GM21717 (cell line): ENCODE measurements at regions not wholly inside any gene's neighbourhood (a gene's known extent, or its start where the extent isn't known, plus 50 kb on each side); places are given as distances from the start of the nearest gene placed in this dataset.
"Not testable (repeated sequence)": the region's sequence is repeated elsewhere in the genome, so short reads cannot be mapped to it uniquely, and the experiment has no call there.

Experiments used
- ATAC-seq: cut with Tn5 transposase; IDR thresholded peaks from one replicate; pipeline ENCODE4 v1.9.1; 2021; ENCODE audit warnings: mild to moderate bottlenecking, moderate library complexity; ENCODE audit not compliant: unreplicated experiment

DNA sequence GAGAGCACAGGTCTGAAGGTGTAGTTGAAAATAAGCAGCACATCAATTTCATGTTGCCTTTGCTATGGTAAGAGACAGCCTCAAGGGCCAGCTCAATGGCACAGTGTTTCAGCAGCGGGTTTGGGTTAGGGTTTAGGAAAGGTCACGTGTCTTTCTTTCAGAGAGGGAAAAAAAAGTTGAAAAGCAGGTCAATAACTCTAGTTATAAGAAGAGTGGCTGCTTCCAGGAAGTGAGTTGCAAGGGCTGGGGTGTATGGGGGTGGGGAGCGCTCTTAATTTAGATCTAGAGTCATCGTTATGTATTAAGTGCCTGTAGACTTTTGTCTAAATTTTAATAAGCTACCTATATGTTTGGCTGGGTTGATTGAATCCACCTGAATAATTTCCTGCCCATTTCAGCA, 118.5 kb upstream of the SPAG17 start:
- ATAC-seq: no peak

GRCh38 chr1:118303064-118303463, 118.0 kb upstream of the SPAG17 start:
- ATAC-seq: no peak

- ATAC-seq: no peak
Measured at GRCh38 chr1:118302145-118302544, 117.1 kb upstream of the SPAG17 start.

DNA sequence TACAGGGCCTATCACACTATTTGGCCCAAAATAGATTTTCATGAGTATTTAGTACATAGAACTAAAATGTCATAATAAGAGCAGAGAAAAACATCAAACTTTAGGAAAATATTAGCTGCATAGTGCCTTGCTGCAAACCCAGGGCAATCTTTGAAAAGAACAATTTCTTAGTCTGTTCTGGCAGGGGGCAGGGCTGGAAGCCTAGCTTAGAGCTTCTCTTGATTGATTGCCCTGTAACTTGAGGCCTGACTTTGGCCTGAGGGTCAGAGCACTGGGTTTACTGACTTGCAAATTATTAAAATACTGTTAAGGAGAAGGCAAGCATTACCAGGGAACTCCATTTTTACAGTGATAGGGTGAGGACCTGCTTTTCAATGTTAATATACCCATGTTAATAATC, 115.8 kb upstream of the SPAG17 start:
- no peak for ATAC-seq

GRCh38 chr1:118298397-118298796, 113.4 kb upstream of the SPAG17 start:
- ATAC-seq: no peak

- ATAC-seq: no peak
Measured at GRCh38 chr1:118297521-118297920, 112.5 kb upstream of the SPAG17 start.

- ATAC-seq: no peak
Measured at GRCh38 chr1:118294875-118295642, 110.0 kb upstream of the SPAG17 start.

- ATAC-seq: no peak
Measured at GRCh38 chr1:118291661-118292060, 106.6 kb upstream of the SPAG17 start.

DNA sequence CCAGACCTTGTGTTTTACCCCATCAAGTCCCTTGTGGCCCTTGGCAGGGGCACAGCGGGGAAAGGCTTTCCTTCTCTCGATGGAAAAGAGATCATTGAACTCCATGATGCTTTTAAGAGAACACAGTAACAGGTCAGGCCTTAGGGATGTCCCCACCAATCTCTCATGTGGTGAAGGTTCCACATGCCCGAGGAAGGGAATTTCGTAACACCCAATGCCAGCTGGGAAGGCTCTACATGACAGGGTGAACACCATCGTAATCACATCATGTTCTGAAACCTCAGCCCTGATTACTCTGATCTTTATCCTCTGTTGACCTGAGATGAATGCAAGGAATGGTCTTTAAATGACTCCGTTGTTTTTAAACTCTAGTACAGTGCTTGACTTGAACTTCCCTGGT, 105.5 kb upstream of the SPAG17 start:
- ATAC-seq: no peak

- ATAC-seq: no peak
Measured at GRCh38 chr1:118290046-118290445, 105.0 kb upstream of the SPAG17 start.

GRCh38 chr1:118280656-118281055, 95.6 kb upstream of the SPAG17 start:
- ATAC-seq: not testable (repeated sequence)

DNA sequence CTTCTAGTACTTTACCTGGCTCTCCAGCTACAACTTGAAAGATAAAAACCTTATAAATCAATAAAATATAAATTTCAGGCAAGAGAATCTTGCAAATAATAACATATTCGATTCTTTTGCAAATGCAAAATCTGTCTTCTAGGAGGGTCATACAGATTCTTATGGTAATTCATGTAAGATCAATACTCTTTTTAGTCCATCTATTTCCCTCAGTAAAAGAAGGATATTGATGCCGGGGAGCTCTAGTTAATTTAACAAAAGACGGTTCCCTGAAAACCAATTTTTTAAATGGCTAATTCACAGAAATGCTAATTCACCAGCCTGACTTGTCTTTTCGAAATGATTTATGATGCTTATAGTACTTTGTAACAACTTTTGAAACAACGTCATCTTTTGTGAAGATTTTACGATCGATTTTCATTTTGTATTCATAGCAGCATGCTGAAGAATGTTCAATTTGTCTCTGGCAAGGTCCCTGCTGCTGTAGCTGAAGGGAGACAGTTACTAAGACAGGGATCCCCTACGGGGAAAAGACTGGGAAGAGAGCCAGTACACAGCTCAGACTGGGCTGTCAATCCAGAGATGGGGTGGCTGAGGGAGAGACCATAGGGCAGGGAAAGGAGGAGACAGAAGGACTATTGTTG, 90.6 kb upstream of the SPAG17 start:
- ATAC-seq: no peak

DNA sequence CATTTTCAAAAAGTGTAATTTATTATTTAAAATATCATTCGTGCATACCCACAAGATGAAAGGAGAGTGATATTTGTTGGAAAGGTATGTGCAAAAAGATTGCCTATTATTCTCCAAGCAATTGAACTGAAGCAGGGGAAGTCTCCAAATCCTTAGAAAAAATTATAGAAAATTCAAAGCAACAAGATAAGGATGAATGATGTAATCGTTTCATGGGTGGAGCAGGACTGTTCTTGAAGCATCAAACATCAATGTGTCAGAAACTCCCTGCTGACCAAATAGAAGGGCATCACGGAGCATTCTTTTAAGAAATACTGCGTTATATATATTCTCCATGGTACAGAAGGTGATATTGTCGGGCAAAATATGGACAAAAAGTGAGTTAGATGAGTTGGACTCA, 87.9 kb upstream of the SPAG17 start:
- ATAC-seq: no peak

- no peak for ATAC-seq
Measured at GRCh38 chr1:118271883-118272282, 86.9 kb upstream of the SPAG17 start.

DNA sequence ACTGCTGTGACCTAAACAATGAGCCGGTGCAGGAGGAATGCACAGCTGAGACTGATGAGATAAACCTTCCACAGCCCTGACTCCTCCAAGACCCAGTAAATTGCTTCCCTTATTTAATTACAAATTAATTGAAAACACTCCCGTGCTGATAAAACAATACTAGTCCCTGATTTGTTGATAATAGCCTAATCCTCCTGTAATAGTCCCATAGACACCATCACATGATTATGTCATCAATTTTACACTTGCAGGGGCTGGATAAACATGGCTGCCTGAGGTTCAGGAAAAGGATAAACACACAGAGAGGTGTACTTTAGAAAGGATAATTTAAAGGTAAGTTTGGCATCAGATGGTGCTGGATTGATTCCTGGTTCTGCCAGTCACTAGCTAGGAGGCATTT, 84.6 kb upstream of the SPAG17 start:
- no peak for ATAC-seq

GRCh38 chr1:118266436-118266835, 81.4 kb upstream of the SPAG17 start:
- ATAC-seq: no peak

GRCh38 chr1:118264343-118264742, 79.3 kb upstream of the SPAG17 start:
- no peak for ATAC-seq

- ATAC-seq: no peak
Measured at GRCh38 chr1:118262865-118263264, 77.8 kb upstream of the SPAG17 start.

- ATAC-seq: no peak
Measured at GRCh38 chr1:118258975-118259374, 73.9 kb upstream of the SPAG17 start.

DNA sequence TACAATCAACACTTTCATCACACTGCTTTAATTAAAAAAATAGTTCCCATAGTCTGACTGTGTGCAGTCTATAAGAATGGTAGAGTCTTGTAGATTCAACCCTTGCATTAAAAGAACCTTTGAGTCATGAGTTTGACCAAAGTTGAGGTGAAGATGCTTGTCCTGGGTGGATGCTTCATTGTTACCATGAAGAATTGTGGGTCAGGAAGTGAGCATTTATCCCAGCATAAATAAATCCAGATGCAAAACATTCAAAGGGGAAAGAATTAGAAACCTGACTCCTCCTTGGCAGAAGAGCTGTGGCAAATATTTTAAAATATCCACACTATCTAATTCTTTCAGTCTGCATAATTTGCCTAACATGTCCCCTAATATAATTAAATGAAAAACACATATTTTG, 72.9 kb upstream of the SPAG17 start:
- no peak for ATAC-seq

DNA sequence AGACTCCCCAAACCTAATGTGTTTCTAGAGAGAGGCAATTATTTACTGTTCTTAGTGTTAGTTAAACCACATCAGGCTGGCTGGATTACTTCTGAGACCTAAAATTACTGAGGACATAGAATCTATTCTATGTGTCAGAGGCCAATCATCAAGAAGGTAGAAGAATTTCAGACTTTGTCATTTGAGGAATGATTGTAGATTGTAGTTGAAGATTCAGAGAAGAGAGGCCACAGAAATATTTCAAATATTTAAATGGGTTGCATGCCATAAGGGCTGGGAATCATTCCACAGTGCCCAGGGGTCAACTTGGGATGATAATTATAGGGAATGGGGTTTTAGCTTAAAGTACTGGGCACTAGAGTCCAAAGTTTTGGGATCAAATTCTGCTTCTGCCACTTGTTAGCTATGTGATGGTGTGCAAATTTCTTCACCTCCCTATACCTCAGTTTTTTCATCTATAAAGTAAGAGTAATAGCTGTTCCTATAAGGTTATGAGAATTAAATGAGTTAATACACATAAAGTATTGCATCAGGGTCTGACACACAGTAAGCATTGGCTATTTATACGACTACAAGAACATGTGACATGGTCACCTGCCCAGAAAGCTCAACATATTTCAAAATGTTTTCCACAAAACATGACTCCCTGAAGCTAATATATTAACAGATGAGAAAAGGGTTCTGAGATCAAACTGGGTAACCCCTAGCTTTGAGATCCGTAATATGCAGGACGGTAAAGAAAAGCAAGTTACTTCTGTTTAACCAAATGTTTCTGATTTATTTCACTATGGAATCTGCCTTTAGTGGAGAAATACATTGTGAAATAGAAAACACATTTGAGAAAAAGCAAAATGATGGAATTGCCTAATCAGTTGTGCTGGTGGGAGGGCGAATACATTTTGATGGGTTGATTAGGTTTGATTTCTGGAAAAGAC, 69.7 kb upstream of the SPAG17 start:
- no peak for ATAC-seq

GRCh38 chr1:118254001-118254400, 69.0 kb upstream of the SPAG17 start:
- ATAC-seq: no peak
